ENCODE measurements at regions not wholly inside any gene's neighbourhood (a gene's known extent, or its start where the extent isn't known, plus 50 kb on each side); places are given as distances from the start of the nearest gene placed in this dataset.

DNA sequence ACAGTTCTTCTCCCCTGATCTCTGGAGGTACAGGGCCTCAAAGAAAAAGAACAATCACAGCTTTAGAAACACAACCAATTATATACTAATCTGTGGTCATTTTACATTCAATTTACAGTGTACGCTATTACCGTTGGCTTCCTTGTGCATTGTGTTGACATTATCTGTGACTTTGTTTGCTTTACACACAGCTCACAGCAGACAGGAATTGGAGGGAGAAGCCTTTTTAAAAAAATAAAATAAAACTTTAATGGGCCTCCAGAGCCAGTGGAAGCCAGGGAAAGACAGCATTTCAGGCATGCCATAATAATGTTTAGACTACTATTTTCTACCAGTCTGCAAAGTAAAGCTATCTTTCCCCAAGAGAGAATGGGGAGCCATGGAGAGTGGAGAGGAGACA is 179.0 kb upstream of the ADO start:
- DNase-seq (ENCODE audit: low read depth in 2 of 2): no peak

DNA sequence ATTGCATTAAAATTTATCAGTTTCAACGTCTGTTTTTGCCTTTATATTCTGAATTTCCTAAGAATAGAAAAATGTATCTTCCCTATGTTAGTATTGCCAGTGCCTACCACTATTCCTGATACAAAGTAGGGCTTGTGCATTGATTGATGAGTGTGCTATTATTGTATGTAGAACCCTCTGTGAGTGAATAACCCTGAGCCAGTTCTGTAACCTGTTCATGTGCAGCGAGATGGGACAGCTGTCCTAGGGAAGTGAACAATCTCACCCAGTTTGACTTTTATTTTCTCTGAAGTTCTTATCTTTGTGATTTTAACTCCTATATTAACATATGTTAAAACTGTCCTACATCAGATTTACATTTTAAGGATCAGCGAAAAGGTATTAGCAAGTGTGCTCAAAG is 178.4 kb upstream of the ADO start:
- DNase-seq (ENCODE audit: low read depth in 2 of 2): no peak

DNA sequence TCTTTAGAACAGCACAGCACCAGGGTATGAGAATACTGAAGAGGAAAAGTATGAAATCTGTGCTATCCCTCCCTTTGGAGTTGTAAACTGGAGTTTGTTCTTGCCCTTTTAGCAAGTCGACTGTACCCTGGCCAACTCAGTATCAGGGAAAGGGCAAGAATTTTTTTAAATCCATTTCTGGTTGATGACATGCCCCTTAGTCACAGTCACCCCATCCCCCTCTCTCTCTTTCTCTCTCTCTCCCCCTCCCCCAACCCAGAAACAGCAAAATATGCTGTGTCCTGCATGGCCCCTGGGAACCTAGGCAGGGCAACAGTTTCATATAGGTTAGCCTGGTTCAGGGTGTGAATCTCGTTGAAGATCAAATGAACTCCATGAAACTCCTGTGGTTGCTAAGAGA is 177.7 kb upstream of the ADO start:
- DNase-seq (ENCODE audit: low read depth in 2 of 2): no peak

DNA sequence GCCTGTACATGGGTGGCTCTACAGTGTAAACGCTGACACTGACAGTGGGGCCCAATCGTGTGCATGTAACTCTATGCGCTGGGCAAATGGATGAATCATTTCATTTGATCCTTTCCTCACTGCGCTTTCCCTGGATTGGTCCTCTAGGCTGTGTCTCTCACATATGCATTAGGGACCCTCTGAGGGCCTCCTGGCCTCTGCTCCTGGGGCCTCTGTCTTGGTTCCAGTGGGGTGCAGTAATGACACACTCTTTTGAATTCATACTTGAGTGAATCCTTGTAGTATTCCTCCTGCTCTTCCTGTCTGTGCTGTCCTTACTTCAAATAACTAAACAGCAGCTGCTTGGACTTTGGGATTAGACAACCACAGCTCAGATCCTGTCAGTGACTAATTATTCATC is 176.5 kb upstream of the ADO start:
- DNase-seq (ENCODE audit: low read depth in 2 of 2): no peak

DNA sequence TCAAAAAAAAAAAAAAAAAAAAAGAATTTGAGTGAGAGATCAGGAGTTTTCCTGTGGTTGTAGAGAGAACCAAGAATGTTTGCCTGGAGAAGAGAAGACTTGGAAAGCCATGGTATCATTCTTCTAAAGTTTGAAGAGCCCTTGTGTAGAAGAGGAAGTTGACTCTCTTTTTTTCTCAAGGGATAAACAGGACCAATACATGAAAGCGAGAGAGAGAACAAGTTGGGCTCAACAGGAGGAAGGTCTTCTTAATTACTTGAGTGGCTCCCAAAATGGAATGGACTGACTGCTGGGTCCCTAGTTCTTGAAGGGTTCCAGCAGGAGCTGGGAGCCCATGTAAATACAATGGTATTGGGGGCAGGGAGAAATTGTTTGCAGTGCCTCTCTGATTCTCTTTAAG is 173.3 kb upstream of the ADO start:
- no peak for DNase-seq (ENCODE audit: low read depth in 2 of 2)

DNA sequence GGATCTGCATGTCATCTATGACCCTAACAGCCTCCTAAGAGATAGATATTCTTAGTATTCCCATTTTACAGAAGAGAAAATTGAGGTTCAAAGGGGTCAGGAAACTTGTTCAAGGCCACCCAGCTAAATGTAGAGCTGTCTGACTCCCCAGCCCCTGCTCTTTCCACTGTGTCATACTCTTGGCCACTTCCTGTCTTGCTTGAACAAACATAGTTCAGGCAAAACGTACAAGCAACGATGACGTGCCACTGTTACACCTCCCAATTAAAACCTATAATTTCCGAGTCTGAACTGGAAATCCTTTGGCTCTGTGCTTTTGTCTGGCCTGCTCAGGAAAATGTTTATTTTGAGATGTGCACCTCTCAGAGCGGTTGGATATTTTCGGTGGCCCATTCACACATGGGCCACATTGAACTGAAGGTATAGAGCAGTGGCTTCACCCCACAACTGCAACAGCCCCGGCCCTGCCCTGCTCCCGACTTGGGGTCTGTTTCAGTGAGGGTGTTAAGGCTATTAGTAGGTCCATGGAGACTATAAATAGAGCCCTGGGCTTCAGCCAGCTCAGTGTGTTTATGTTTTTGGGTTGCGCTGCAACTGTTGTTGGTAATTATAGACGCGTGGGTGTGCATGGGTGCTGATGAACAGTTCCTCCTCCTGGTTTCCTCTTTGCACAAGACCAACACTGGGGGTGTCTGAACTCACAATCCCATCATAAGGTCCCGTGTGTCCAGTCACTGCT is 172.3 kb upstream of the ADO start:
- DNase-seq (ENCODE audit: low read depth in 2 of 2): peak; percentile 36 to 53

DNA sequence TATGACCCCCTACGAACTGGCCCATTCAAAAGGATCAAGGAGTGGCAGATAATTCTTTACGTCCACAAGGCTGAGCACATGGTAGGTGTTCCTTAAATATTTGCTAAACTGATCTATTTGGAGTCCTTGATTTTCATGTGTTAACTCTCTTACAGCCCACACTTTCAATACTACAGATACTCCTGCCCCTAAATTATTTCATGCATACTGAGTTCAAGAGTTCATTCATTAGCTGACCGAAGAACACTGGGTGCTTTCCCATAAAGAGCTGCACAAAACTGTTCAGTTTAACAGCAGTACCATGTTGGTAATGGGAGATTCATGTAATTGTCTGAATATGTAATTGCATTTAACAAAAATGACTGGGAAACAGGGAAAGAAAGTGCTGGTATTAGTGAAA is 170.5 kb upstream of the ADO start:
- DNase-seq (ENCODE audit: low read depth in 2 of 2): no peak

DNA sequence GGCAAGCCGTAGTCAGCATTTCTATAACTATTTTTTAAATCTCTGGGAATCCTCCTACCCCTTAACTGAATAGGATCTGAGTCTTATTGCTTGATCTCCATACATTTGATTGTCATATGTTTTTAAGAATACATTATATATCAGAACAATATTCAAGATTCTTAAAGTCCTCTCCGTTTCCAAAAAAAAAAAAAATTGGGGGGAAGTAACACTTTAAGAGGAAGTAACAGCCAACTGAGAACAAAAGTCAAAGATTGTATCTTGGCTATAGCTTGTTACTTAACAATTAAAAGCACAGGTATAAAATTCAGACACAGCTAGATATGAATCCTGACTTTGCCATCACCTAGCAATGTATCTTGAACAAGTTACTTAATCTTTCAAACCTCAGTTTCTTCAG is 169.9 kb upstream of the ADO start:
- no peak for DNase-seq (ENCODE audit: low read depth in 2 of 2)

DNA sequence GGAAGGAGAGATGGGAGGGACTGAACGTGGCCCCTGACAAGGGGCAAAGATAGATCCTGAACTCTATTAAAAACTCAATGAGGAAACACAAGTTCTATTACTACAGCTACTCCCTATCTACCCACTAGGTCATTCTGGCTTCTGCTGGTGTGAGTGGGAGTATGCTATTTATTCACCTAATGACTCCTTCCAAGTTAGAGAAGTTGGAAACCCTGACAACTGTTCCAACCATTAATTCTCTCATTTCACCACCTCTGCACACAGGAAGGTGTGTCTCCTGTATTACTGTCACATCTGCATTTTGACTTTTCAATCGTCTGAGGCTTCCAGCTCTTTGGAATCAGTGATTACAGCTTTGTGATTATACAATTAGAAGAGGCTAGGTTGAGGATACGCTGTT is 169.4 kb upstream of the ADO start:
- DNase-seq (ENCODE audit: low read depth in 2 of 2): no peak

DNA sequence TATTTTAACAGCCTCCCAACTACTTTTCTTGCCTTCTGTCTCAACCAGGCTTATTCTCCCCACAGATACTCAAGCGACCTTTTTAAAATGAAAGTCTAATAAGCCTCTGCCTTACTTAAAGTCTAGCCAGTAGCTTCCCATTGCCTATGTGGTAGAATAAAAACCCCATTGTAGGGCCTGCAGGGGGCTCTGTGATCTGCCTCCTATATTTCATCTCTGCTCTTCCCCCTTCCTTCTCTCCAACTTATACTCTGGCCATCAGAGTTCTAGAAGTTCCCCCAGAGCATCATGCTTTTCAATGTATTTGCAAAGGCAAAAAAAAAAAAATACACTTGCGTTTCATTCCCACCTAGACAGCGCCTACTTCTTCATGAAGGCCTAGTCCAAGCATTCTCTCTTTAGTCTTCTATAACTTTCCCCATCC is 167.7 kb upstream of the ADO start:
- no peak for DNase-seq (ENCODE audit: low read depth in 2 of 2)

DNA sequence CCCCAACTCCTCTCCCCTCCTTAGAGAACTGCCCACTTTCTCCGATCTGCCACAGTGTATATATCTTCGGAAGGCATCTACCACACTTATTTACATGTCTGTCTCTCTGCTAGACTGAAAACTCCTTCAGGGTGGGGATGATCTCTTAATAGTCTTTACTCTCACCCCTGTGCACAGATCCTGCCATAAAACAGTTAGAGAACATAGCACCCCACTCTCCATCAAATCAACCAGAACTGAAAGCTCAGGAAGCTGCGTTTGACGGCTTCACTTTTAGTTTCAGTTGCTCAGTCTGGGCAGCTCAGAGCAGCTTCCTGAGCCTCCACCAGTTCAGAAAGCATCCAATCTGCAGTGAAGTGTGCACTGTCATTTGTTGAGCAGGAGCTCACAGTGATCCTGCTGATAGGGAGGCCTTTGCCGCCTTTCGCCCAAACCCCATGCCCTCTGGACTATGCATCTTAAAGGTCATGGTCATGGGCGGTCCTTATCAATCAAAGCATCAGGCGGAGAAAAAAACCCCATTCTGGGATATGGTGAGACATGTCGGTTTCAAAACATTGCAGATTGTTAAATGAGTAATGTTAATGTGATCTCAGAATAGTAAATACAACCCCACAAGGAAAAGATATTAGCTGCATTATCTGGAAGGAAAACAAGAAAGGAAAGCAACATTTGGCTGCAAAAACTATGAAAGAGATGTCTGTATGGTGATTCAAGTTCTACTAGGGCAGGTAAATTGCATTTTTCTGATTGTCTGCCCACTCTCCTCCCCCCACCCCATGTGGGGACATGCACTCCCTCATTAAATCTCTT is 167.1 kb upstream of the ADO start:
- DNase-seq (ENCODE audit: low read depth in 2 of 2): peak; percentile 3 to 41

DNA sequence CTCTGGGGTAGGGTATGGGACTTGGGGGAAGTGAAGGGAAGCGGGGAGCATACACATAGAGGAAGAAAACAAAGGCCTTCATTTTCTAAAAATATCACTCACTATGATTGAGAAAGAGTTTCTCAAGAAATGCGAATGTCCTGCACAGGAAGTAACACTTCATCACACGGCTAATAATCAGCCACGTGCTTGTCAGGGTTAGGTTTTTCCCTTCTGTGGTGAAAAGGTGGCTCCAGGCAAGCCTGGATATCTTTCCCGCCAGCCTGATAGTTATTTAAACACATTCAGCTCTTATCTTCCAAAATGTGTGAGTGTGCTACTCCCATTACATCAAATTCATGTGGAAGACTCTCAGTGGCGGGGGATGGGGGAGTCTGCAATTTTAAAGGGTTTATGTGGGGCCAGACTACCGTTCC is 166.4 kb upstream of the ADO start:
- peak in 1 of 2 donors; percentile 18 for DNase-seq (ENCODE audit: low read depth in 2 of 2)

DNA sequence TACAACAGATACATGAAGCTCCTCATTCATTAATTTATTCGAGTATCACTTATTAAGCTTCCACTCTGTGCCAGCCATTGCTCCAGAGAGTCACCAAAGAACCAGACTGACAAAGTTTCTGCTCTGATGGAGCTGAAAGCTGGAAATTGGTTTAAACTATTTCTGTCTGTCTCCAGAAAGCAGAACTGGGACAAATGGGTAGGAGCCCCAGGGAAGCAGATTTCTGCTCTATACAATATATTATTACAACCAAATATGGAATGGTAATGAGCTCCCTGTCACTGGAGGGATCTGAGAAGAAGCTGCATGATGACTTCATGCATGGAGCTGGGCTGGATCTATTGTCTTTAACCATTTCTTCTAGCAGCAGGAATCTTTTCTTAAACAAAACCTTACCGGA is 165.4 kb upstream of the ADO start:
- DNase-seq (ENCODE audit: low read depth in 2 of 2): no peak

DNA sequence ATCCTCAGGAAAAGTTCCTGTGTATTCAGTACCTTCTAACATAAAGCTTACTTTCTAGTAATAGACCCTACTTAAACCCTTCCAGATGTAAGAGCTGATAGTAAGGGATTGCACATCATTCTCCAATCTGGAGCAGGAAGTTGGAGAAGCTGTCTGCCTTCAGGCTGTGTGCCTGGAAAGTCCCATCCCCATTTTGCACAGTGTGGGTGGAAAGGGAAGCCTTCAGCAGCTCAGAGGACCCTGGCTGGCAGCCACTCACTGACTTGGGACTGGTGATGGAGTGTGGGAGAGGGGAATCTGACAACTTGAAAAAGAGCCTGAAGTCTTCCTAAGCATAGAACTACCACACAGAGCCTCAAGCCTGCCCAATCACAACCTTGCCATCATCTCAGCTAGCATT is 164.1 kb upstream of the ADO start:
- no peak for DNase-seq (ENCODE audit: low read depth in 2 of 2)

DNA sequence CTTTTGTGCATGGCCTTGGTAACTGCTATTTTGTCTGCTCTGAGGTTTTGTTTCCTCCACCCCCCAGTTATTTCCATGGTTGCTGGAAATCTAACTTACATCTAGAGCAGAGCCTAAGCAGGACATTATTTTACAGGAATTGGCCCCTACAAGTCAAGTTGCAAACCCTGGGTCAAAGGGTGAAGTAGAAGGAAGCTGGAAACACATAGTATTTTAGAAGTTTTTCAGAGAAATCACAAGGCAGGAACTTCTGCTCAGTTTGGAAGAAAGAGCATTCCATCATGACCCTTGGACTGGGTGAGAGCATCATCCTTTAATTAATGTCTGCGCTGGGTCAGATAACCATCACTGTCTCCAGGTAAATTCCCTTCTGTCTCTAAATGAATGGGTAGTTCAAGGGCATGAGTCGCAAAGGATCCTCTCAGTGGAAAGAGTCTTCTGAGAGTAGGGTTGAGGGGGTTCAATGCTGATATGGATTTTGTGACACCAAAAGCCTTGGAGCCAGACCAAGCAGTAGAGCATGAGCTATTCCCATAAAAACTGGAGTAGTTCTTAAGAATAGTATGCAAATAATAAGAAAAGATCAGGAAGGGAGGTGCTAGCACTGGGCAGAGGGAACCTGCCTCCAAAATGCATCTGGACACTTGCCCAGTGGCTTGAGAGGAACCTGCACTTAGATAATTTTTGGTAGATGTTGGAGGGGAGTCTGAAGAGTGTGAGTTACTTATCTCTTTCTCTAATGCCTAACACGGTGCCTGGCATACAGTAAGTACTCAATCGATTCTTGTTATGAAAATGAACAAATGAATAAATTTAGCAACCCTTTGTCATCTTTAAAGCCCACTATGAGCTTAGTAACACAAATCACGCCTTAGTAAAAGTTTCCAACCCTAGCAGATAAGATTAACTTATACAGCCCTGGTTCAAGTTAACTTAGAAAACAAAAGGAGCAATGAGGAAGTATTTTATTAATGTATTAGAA is 160.6 kb upstream of the ADO start:
- DNase-seq (ENCODE audit: low read depth in 2 of 2): no peak

DNA sequence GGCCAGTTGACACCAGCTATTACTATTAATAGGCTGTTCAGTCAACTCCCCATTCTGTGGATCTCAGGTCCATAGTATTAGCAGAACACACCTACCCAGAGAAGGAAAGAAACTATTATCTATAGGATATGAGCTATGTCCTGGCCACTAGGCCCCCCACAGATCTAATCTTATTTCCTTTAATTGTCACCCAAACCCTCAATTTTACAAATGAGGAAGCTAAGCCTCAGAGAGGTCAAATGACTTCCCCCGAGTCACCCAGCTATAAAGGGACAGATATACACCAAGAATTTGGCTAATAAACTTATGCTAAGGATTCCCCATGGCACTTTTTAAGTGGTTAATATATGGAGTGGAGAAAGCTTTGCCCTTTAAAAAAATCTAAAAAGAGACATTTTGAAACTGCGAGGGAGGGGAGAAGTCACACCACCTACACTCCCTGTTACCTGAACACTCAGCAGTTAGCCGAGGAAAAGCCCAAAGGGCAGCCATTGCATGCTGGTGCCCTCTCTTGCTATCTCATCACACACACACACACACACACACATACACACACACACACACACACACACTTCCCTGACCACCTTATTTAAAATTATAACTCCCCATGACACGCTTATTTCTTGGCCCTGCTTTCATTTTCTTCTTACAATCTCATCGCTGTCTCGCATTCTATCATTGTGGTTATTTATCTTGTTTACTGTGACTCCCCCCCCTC is 157.0 kb upstream of the ADO start:
- DNase-seq (ENCODE audit: low read depth in 2 of 2): no peak

DNA sequence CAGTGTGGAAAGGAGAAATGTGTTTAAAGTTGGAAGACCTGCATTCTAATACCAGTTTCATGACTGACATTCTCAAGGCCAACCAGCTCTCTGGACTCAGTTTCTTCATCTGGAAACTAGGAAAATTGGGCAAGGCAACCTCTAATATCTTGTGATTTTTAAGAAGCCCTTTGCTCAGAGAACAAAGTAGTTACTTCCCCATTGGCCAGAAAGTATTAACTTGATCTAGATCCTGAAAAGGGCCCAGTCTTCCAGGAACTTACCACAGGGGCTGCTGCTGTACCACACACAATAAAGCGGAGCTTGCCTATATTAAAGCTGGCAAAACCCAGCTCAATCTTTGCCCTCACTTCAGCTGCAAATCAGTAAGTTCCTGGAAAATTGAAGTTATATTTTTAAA is 155.6 kb upstream of the ADO start:
- DNase-seq (ENCODE audit: low read depth in 2 of 2): no peak

DNA sequence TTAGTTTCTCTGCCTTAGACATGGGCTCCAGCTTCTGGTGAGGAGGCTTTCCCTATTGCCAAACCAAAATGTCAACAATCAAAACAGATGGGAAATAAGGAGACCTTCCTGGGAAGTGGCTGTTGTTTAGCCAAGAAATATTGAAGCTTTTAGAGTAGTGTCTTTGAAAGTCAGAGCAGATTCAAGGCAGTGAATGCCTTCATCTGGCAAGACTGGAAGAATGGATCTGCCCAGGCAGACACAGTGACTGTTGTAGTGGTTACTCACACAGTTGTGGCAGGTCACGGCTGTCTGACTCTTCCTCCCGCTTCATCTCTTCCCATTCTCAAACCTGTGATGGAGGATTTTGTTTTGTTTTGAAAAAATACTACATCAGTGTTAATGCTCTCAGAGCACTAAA is 154.1 kb upstream of the ADO start:
- DNase-seq (ENCODE audit: low read depth in 2 of 2): no peak

DNA sequence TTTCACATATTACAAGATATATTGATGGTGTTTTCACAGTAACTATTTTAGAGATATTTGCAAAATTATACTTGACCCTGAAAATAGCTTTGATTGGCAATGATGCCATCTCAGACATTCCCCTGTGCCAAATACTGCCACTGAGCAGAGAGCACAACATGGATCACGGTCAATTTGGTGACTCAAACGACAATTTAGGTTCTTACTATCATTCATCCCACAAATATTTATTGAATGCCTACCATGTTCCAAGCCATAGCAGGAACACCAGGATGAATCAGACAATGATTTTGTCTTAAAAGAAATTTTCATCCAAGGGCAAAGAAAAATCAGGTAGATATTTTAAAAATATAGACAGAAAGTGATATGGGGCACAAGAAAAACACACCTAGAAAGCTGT is 153.2 kb upstream of the ADO start:
- DNase-seq (ENCODE audit: low read depth in 2 of 2): no peak

DNA sequence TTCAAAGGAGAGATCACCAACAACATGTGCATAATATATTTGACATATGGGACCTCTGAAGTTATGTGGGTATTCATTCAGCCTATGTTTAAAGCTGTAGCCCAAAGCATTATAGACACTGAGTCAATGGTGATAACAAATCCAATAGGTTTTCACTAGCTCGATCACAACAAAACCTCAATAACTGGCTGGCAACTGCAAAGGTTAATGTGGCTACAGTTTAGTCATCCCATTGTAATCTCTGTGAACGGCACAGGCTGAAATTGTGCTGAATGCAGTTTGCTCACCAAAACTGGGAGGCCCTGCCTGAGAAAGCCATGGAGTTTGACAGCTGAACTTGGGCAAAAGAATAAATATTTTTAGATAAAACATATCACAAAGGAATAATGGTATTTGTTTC is 152.4 kb upstream of the ADO start:
- DNase-seq (ENCODE audit: low read depth in 2 of 2): no peak

DNA sequence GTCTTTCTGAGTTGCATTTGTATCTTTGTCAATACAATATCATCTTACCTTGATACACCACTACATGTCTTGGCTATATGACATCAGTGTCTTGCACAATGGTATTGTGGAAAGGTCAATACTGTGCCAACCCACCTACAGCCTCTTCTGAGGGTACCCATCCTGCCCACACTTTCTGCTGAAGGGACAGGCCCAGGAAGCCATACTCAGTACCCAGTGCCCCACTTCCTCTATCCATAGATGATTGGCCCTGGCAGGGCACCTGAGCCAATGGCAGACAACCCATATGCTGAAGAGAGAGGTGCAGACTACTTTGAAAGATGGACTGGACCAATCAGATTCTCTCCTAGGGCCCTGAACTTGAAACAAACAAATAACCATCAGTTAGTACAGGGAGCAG is 152.0 kb upstream of the ADO start:
- DNase-seq (ENCODE audit: low read depth in 2 of 2): no peak

All from lung microvascular endothelial cell (primary cell).